IMR-90 (cell line): ENCODE measurements at regions not wholly inside any gene's neighbourhood (a gene's known extent, or its start where the extent isn't known, plus 50 kb on each side); places are given as distances from the start of the nearest gene placed in this dataset.
"Not testable (repeated sequence)": the region's sequence is repeated elsewhere in the genome, so short reads cannot be mapped to it uniquely, and the experiment has no call there.

Source experiments
- ATAC-seq: fragments of 200-7000 bp; cut with Tn5 transposase; 2 replicates; pipeline ENCODE4 v1.9.1; 2020; ENCODE audit warnings: low read depth, mild to moderate bottlenecking, moderate library complexity
- BruUV-seq: library from RNA; stranded (reverse); fragments of 400-500 nt; replicated peaks from 2 replicates; lab custom pipeline; 2021; lab: Mats Ljungman, UMichigan
- CTCF ChIA-PET: fragments of 300-600 bp; formaldehyde crosslinking; extraction: SDS; loops from one replicate; lab custom pipeline; 2021; ENCODE audit warnings: antibody characterized with exemption; lab: Yijun Ruan, JAX
- POLR2A ChIA-PET: fragments of 300-600 bp; sonication (Branson Sonifier 250); formaldehyde crosslinking; loops from one replicate; lab custom pipeline; 2022; ENCODE audit warnings: antibody characterized with exemption; ENCODE audit not compliant: unreplicated experiment; lab: Charles Lee
- DNase-seq: peaks from one replicate; pipeline ENCODE4 v3.0.0; 2013
- H2AFZ ChIP-seq: replicated peaks from 2 replicates; pipeline ENCODE3; 2013; ENCODE audit warnings: low read length, mild to moderate bottlenecking; ENCODE audit not compliant: poor library complexity
- H2AK5ac ChIP-seq: 2 replicates; pipeline ENCODE4 v1.6.1; 2013; ENCODE audit warnings: low read depth, low read length, inconsistent platforms
- H2AK9ac ChIP-seq: replicated peaks from 2 replicates; pipeline ENCODE3; 2013; ENCODE audit warnings: mild to moderate bottlenecking, low read depth, low read length, moderate library complexity; ENCODE audit not compliant: poor library complexity
- H2BK120ac ChIP-seq: 2 replicates; pipeline ENCODE4 v1.6.1; 2013; ENCODE audit warnings: low read depth, low read length, inconsistent platforms
- H2BK15ac ChIP-seq: 3 replicates; pipeline ENCODE4 v1.6.1; 2013; ENCODE audit warnings: low read depth, low read length, inconsistent platforms
- H2BK20ac ChIP-seq: 2 replicates; pipeline ENCODE4 v1.6.1; 2013; ENCODE audit warnings: low read depth, mild to moderate bottlenecking, inconsistent platforms, low read length, moderate library complexity
- H2BK5ac ChIP-seq: 2 replicates; pipeline ENCODE4 v1.6.1; 2013; ENCODE audit warnings: mild to moderate bottlenecking, low read depth, low read length, inconsistent platforms; ENCODE audit not compliant: poor library complexity, severe bottlenecking
- H3K14ac ChIP-seq: replicated peaks from 2 replicates; pipeline ENCODE4 v1.6.1; 2013; ENCODE audit warnings: low read depth, low read length, inconsistent platforms
- H3K18ac ChIP-seq: 2 replicates; pipeline ENCODE4 v1.6.1; 2013; ENCODE audit warnings: low read depth, low read length, control low read depth
- H3K23ac ChIP-seq: 2 replicates; pipeline ENCODE4 v1.6.1; 2013; ENCODE audit warnings: low read depth, low read length, inconsistent platforms
- H3K27ac ChIP-seq: 2 replicates; pipeline ENCODE4 v1.5.1; 2013; ENCODE audit warnings: mild to moderate bottlenecking, control low read depth, low read length; ENCODE audit not compliant: insufficient read depth
- H3K27me3 ChIP-seq: 2 replicates; pipeline ENCODE4 v1.6.1; 2013; ENCODE audit warnings: low read length; ENCODE audit not compliant: control insufficient read depth, insufficient read depth
- H3K36me3 ChIP-seq: 2 replicates; pipeline ENCODE4 v1.6.1; 2013; ENCODE audit warnings: low read length, mixed read lengths; ENCODE audit not compliant: control insufficient read depth, insufficient read depth
- H3K4ac ChIP-seq: 2 replicates; pipeline ENCODE4 v1.6.1; 2013; ENCODE audit warnings: low read depth, low read length, inconsistent platforms
- H3K4me1 ChIP-seq: 2 replicates; pipeline ENCODE4 v1.6.1; 2013; ENCODE audit warnings: low read length, mixed read lengths; ENCODE audit not compliant: control insufficient read depth, insufficient read depth
- H3K4me2 ChIP-seq: 2 replicates; pipeline ENCODE4 v1.6.1; 2013; ENCODE audit warnings: low read depth, mild to moderate bottlenecking, control low read depth, low read length, moderate library complexity
- H3K4me3 ChIP-seq: 2 replicates; pipeline ENCODE4 v1.5.1; 2013; ENCODE audit warnings: low read depth, mild to moderate bottlenecking, control low read depth, low read length, moderate library complexity; ENCODE audit not compliant: insufficient read depth
- H3K56ac ChIP-seq: 2 replicates; pipeline ENCODE4 v1.6.1; 2013; ENCODE audit warnings: low read length, inconsistent platforms; ENCODE audit not compliant: insufficient read depth; ENCODE audit errors: extremely low read depth
- H3K79me1 ChIP-seq, 2 experiments: 2 replicates each; pipeline ENCODE4 v1.6.1; 2013; ENCODE audit warnings: low read length in 2 of 2, inconsistent platforms in 1 of 2, low read depth in 1 of 2
- H3K9ac ChIP-seq: 2 replicates; pipeline ENCODE4 v1.6.1; 2013; ENCODE audit warnings: low read depth, low read length, control low read depth
- H3K9me1 ChIP-seq: 2 replicates; pipeline ENCODE4 v1.6.1; 2013; ENCODE audit warnings: low read length, inconsistent platforms; ENCODE audit not compliant: insufficient read depth
- H3K9me3 ChIP-seq: 2 replicates; pipeline ENCODE4 v1.6.1; 2013; ENCODE audit warnings: low read length; ENCODE audit not compliant: control insufficient read depth, insufficient read depth
- H4K20me1 ChIP-seq: 2 replicates; pipeline ENCODE4 v1.6.1; 2013; ENCODE audit warnings: low read length, inconsistent platforms; ENCODE audit not compliant: insufficient read depth
- H4K5ac ChIP-seq: 2 replicates; pipeline ENCODE4 v1.6.1; 2013; ENCODE audit warnings: mild to moderate bottlenecking, low read depth, low read length, control low read depth
- H4K8ac ChIP-seq, 2 experiments: 2 replicates each; pipeline ENCODE4 v1.6.1; 2013; ENCODE audit warnings: low read depth in 2 of 2, low read length in 2 of 2, control low read depth in 1 of 2, inconsistent platforms in 1 of 2
- H4K91ac ChIP-seq: 2 replicates; pipeline ENCODE4 v1.6.1; 2013; ENCODE audit warnings: low read depth, low read length, inconsistent platforms; ENCODE audit not compliant: insufficient read depth
- WGBS, 2 experiments: methylation state at CpG; one replicate each; pipeline versions ENCODE4 v1.1.5 to v1.1.7; 2013; ENCODE audit warnings: missing lambda C conversion rate in 2 of 2; ENCODE audit not compliant: insufficient read length in 1 of 2; ENCODE audit errors: extremely low coverage in 2 of 2; 5-methylcytosine and 5-hydroxymethylcytosine counted together
- dilution Hi-C: fragments of 300-500 bp; cut with HindIII; formaldehyde crosslinking; loops from one replicate; pipeline ENCODE4 v1.14.3; 2018; ENCODE audit warnings: low sequenced_read_pairs; ENCODE audit not compliant: unreplicated experiment
- in situ Hi-C: fragments of 300-500 bp; cut with MboI; formaldehyde crosslinking; loops from 3 replicates; pipeline ENCODE4 v1.14.3; 2019; ENCODE audit warnings: low sequenced_read_pairs, inconsistent platforms, mixed read lengths
- intact Hi-C: fragments of 100-400 bp; cut with micrococcal nuclease; formaldehyde crosslinking; loops from 2 replicates; pipeline ENCODE4 v1.10.0; 2022

DNA sequence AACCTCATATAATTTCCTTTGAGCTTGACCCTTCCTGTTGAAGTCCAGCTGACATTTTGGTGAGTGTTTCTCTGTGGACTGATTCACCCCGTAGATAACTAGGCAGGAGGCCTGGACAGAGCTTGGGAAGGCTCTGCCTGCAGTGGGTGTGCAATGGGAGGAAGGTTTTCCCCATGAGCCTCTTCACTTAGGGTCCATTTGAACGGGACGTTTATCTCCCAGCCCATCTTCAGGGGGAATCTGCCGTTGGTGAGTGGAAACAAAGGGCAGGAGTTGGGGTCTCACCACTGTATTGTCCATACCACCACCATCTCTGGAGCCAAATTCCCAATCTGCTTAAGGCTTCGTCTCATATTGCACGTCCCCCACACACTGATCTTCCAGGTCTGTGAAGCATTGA is 825.6 kb upstream of the TPTE start:
- H2AK9ac ChIP-seq, H2BK120ac ChIP-seq, H2AK5ac ChIP-seq, H3K14ac ChIP-seq, H3K4ac ChIP-seq, CTCF ChIA-PET, H3K9me1 ChIP-seq, POLR2A ChIA-PET, H2BK20ac ChIP-seq, H2AFZ ChIP-seq, H4K20me1 ChIP-seq, BruUV-seq, H4K5ac ChIP-seq, H4K8ac ChIP-seq, H3K27me3 ChIP-seq, H3K23ac ChIP-seq, H2BK15ac ChIP-seq, H3K4me2 ChIP-seq, intact Hi-C loops, H3K18ac ChIP-seq, H2BK5ac ChIP-seq, H3K9ac ChIP-seq, dilution Hi-C loops, H3K27ac ChIP-seq, in situ Hi-C loops, H3K56ac ChIP-seq, ATAC-seq, DNase-seq, H3K4me3 ChIP-seq, H3K36me3 ChIP-seq, H3K4me1 ChIP-seq, H3K79me1 ChIP-seq, H3K9me3 ChIP-seq, H4K91ac ChIP-seq: not testable (repeated sequence)
- WGBS, 2 experiments = no CpG with 5 or more reads among the region's 6 CpGs

DNA sequence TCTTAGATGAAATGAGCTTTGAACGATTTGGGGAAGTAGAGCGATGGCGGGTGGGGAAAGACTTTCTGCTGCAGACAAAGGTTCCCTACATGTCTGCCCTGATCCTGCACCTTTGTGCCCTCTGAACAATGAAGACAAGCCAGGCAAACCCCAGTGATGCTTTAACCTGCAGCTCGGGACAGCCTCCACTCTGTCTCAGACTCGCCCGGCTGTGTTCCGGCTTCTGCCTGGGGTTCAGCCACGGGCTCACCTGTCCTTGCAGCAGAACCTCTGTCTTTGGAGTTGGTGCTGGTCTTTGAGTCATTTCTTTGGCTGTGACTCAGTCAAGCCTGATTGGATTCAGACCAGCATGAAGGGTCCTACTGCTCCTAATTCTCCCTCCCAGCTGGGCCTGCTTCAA is 823.6 kb upstream of the TPTE start:
- H3K27me3 ChIP-seq, POLR2A ChIA-PET, H3K56ac ChIP-seq, H3K14ac ChIP-seq, CTCF ChIA-PET, H2BK20ac ChIP-seq, H2BK120ac ChIP-seq, H4K8ac ChIP-seq, ATAC-seq, H4K91ac ChIP-seq, H3K23ac ChIP-seq, H2AK9ac ChIP-seq, H3K9me3 ChIP-seq, H2BK15ac ChIP-seq, intact Hi-C loops, in situ Hi-C loops, H3K4me2 ChIP-seq, H2BK5ac ChIP-seq, BruUV-seq, H3K4me1 ChIP-seq, dilution Hi-C loops, H2AK5ac ChIP-seq, H4K20me1 ChIP-seq, H3K4me3 ChIP-seq, H3K9ac ChIP-seq, H3K18ac ChIP-seq, H2AFZ ChIP-seq, H4K5ac ChIP-seq, H3K36me3 ChIP-seq, H3K4ac ChIP-seq, H3K79me1 ChIP-seq, H3K9me1 ChIP-seq, H3K27ac ChIP-seq, DNase-seq: not testable (repeated sequence)
- no CpG with 5 or more reads among the region's 8 CpGs for WGBS, 2 experiments
